ENCODE measurements at regions not wholly inside any gene's neighbourhood (a gene's known extent, or its start where the extent isn't known, plus 50 kb on each side); places are given as distances from the start of the nearest gene placed in this dataset.
"Not testable (repeated sequence)": the region's sequence is repeated elsewhere in the genome, so short reads cannot be mapped to it uniquely, and the experiment has no call there.

DNA sequence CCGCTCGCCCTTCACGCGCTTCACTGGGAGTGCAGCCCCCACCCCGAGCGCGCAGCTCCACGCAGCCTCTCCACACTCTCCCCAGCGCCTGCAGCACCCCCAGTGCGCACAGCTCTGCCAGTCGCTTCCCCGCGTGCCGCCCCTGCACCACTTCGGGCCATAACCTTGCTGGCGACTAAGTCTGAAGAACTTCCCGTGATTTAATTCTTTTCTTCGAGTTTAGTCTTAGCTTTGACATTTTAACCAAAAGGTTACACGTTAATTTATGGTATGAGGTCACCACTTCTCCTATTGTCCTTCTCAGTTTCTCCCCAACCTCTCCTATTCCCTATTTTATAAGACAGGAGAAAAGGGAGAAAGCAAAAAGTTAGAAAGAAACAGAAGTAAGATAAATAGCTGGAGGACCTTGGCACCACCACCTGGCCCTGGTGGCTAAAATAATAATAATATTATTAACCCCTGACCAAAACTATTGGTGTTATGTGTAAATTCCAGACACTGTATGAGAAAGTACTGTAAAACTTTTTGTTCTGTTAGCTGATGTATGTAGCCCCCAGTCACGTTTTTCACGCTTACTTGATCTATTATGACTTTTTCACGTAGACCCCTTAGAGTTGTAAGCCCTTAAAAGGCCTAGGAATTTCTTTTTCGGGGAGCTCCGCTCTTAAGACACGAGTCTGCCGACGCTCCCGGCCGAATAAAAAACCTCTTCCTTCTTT lies 129.2 kb downstream of the KBTBD2 start:
- not testable (repeated sequence) for ATAC-seq

DNA sequence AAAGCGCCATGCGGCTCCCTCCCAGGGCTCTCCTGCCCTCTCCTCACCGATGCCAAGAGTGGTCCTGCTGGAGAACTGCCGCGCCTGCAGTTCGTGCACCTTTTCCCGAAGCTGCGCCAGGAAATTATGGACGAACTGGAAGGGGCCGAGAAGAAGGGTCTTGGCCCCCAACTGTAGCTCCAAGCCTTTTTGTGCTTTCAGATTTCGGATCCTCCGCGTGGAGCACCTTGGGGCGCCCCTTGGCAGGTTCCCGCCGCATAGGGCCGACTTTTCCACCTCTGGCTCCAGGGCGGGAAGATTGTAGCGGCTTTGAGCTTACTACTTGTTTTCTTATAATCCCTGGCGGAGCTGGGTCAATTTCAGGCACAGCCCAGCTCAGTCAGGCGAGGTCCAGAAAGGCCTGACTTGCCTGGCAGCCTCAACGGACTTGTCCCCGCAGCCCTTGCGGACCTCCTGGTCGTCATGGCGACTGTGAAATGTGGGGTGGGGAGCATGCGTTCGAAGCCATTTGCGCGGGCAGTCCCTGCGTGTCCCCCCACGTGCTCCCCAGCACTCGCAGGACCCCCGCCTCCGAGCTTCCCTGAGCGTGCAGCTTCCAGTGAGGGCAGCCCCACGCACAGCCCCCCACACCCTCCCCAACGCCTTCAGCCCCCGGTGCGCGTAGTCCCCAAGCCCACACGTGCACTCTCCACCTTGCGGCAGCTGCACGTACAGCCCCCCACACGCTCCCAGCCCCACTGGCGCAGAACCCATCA lies 129.9 kb downstream of the KBTBD2 start:
- no peak for ATAC-seq

DNA sequence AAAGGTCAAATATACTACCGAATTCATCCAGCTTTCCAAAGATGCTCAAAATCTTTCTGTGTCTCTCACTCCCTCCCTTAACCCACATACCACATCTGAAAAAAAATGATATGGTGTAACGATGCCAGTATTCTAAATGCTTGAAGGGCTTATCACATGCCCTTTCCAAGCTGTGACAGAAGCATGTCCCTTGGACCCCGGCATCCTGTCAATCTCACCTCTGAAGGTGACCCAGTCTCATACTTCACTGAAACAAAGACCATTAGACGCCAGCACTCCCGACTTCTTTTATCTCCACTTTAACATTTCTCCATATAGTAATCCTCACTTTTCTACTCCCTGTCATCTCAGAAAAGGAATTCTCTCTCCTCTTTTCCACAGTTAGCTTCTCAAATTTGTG lies 130.8 kb downstream of the KBTBD2 start:
- ATAC-seq: not testable (repeated sequence)

DNA sequence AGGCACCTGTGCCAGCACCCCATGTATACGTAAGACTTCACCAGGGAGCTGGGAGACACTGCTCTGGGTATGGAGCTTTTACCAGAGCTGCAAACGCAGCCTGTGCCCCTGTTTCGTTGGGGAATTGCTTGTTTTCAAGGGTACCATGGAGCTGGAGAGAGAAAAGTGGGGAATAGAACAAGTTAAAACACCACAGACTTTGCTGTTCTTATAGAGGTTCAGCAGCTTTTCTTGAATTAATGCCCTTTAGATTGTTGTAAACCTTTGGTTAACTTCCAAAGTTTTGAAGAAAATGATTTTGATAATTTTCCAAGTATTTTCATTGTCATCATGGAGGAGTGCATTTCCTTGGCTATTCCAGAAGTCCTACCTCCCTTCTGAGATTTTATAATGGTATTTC lies 131.7 kb downstream of the KBTBD2 start:
- not testable (repeated sequence) for ATAC-seq

DNA sequence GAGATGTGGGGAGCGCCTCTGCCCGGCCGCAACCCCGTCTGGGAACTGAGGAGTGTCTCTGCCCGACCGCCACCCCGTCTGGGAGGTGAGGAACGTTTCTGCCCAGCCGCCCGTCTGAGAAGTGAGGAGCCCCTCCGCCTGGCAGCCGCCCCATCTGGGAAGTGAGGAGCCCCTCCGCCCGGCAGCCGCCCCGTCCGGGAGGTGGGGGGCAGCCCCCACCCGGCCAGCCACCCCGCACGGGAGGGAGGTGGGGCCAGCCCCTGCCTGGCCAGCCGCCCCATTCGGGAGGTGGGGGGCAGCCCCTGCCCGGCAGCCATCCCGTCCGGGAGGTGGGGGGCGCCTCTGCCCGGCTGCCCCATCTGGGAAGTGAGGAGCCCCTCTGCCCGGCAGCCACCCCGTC lies 137.7 kb downstream of the KBTBD2 start:
- not testable (repeated sequence) for ATAC-seq

DNA sequence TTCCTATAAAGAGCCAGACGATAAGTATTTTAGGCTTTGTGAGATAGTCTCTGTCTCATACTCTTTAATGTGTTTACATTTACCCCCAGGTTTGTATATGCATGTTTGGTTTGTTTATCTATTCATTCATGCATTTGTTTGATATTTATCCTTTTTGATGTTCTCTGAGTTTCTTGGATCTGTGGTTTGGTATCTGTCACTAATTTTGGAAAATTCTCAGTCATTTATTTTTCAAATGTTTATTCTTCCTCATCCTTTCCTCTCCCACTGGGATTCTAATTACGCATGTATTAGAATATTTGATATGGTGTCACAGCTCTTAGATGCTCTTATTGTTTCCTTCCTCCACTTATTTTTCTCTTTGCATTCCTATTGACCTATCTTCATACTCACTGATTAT lies 143.2 kb downstream of the KBTBD2 start:
- ATAC-seq: not testable (repeated sequence)

DNA sequence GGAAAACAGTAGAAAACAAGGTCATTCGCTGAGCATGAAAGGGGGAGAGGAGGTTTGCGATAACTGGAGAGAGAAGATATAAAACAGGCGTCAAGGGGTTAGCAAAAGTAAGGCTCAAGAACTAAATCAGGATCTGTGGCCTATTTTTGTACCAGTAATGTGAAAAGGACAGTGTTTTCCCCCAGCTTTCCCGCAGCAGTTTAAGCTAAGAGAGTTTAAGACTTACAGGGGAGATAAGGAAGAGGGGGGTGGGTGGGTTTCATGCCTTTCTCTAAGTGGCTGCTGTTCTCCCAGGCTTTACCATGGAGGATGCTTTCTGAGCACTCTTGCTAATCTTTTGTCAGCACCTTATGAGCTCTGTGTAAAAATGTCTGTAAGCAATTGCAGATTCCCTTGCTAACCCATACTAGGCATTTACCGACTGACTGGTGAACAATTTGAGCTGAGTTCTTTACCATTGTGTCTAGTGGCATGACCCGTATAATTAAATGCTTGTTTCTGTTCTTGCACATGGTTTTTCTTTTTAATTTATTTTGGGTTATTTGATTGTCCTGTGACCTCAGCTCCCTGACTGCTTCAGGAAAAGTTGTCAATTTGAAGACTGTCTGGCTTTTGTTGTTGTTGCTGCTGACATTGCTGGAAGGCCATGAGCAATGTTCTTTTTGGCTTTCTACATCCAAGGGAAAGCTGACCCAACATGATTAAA lies 144.0 kb downstream of the KBTBD2 start:
- ATAC-seq: not testable (repeated sequence)

DNA sequence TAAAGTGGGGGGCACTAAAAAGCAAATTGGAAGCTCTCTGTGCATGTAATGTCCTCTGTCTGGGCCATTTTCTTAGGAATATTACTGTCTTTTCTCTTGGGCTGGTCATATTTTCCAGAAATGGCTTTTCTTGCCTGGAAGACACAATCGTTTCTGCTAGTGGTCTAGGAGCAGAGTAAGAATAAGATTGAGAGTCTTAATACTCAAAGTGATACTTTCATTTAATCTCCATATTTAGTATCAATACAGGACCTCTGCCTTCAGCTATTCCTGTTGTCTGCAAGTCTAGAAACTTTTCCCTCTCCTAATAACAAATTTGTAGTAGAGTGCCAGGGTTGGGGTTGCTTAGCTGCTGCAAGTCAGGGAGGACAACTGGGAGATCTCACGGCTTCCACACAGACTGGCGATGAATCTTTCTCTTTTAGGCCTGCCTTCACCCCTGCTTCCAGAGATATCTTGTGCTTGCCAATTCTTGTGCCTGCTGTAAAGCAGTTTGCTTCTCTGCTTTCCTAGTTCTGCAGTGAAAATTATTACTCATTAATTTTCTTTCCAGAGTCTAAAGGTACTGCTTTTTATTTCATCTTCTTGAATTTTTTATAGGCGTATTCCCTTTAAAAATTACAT lies 149.6 kb downstream of the KBTBD2 start:
- ATAC-seq: not testable (repeated sequence)

DNA sequence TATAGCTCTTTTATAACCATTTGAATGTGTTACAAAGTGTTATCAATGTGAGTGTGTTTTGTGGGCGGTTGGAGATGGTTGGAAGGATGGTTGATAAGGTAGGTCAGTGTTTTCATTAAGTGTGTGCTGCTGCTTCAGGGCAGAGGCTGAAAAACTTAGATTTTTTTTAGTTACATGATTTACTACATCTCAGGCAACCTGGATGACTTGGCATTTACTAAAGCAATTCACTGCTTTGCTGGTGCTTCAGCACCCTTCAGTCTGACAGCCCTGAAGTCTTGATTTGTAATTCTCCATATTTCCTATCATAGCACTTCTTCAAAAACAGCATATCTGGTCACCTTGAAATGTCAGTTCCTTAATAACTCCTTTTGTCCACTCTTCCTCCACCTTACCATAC lies 151.8 kb downstream of the KBTBD2 start:
- ATAC-seq: not testable (repeated sequence)

DNA sequence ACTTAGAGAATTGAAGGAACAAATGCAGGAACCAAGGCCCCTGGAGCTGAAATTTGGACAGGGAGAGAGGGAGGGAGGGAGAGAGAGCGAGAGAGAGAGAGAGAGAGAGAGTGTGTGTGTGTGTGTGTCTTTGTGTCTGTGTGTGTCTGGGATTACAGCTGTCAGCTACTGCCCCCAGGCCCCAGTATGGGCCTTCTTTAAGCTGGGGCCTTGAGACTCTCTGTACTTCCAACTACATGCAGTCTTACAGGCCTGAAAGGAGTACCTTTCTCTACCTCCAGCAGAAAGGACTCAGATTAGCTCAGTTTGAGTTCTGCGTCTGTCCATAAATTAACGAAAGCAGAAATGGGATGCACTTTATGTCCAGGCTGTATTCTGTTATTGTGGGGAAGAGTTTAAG lies 153.2 kb downstream of the KBTBD2 start:
- ATAC-seq: not testable (repeated sequence)

DNA sequence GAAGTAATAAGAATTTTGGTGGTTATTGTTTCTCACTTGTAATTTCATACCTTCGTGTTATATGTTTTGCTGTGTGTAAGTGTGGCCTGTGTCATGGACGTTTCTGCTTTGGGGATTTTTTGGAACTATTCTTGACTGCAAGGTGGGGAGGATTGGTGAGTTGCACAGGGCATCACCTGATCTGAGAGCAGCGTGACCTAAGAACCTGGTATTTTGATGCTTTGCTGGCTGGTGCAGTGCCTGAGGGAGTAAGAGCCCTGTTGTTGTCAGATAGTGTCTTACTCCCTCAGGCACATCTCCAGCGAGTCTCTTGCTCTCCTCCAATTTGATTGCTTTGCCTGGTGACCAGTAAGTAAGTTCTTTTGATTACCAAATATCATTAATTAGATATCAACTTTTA lies 158.8 kb downstream of the KBTBD2 start:
- ATAC-seq: not testable (repeated sequence)

DNA sequence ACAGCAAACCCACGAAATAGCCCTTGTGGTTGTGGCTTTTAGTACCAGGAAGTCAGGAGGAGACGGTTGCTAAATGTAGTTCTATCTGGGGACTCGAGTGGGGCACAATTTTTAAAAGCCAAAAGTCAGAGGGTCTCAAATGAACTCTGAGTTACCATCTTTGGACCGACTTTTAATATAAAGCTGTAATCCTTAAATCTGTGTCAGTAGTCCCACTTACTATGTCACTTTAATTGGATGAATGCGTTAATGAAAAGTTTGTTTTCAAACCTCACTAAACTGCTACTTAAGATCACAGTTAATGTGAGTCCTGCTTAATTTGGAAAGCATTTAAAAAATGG lies 162.3 kb downstream of the KBTBD2 start:
- not testable (repeated sequence) for ATAC-seq

DNA sequence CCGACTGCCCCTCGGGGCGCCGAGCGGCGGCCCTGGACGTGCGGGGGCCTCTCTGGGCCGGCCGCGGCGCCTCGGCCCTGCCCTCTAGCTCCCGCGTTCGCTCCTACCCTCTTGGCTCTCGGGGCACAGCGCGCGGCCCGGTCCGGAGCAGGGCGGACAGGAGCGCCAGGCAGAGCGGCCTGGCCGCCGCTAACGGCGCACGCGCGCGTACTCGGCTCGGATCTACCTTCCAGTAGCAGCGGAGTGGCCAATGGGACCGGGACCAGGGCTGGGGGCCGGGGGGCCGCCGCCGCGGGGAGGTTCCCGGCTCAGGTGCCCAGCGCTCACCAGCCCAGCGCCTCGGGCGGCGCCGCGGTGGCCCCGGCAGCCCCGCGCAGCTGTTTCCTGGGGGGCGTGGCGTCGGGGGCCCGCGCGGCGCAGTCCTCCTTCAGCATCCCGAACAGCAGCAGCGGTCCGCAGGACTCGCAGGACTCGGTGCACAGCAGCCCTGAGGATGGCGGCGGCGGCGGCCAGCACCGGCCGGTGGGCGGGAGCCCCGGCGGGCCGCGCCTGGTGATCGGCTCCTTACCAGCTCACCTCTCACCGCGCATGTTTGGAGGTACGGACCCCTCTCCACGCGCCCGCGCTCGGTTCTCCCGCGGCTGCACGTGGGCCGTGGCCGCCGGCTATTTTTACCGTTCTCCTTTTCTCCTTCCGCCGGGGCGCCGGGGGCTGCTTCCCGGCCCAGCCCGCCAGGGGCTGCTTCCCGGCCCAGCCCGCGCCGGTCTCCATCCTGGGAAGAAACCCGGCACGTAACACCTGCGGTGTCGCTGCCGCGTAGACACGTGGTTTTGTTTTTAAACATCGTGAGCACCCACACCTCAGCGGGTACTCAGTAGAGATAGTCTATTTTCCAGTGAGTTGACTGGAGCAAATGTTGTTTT lies 162.9 kb downstream of the KBTBD2 start:
- peak; percentile 58 to 78 for ATAC-seq

DNA sequence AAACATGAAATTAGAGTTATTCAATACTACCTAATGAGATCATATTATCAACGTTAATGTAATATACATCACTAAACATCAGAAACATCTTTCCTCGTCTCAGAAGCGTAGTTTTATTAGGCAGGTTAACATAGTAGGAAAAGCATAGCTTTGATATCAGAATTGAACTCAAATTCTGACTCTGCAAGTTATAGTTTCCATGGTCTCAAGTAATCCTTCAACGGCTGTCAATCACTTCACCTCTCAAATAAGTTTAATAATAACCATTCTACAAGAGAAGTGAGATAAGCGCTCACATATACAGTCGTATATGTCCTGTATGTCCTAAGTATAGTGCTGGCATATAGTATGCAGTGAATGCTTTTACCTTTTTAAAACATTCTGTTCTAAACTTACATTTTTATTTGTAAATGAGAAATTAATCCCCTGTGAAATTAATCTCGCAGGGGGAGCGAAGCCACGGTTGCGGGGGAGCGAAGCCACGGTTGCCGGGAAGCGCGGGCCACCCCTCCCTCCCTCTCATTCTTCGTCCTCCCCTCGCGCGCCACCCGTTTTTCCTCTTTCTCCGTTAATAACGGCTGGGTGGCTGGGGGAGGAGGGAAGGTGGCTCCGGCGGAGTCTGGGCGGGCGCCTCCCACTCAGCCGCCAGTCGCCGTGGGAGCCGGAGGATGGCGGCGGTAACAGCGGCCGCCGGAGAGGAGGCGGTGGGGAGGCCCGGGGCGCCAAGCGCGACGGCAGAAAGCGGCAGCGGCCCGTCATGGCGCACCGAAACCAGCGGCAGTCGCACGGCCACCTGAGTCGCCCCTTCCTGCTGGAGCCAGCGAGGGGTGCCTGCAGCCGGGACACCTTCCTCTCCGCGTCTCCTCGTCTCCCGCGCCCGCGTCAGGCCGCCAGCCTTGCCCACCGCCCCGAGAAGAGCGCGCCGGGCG lies 163.8 kb downstream of the KBTBD2 start:
- peak; percentile 58 to 76 for ATAC-seq

DNA sequence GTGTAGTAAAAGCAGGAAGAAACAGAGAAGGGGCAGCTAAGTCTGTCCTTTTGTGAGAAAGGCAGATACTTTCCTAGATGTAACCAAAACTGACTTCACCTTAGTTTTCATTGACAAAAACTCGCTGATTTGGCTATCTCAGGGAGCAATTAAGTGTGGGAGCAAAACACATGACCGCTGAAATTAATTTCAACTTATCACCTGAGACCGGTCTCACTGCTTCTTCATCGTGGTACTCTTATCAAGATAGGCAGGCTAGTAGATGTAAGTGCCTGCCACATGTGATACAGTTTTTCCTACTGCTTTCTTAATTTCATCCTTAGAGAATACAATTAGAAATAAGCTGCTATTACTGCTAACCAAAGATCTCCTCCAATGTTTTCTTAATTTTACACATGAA lies 168.7 kb downstream of the KBTBD2 start:
- not testable (repeated sequence) for ATAC-seq

DNA sequence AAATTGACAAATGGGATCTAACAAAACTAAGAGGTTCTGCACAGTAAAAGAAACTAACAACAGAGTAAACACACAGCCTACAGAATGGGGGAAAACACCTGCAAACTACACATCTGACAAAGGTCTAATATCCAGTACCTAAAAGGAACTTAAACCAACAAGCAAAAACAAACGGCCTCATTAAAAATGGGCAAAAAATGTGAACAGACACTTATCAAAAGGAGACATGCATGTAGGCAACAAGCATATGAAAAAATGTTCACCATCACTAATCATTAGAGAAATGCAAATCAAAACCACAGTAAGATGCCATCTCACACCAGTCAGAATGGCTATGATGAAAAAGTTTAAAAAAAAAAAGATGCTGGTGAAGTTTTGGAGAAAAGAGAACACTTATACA lies 197.4 kb downstream of the KBTBD2 start:
- ATAC-seq: no peak

DNA sequence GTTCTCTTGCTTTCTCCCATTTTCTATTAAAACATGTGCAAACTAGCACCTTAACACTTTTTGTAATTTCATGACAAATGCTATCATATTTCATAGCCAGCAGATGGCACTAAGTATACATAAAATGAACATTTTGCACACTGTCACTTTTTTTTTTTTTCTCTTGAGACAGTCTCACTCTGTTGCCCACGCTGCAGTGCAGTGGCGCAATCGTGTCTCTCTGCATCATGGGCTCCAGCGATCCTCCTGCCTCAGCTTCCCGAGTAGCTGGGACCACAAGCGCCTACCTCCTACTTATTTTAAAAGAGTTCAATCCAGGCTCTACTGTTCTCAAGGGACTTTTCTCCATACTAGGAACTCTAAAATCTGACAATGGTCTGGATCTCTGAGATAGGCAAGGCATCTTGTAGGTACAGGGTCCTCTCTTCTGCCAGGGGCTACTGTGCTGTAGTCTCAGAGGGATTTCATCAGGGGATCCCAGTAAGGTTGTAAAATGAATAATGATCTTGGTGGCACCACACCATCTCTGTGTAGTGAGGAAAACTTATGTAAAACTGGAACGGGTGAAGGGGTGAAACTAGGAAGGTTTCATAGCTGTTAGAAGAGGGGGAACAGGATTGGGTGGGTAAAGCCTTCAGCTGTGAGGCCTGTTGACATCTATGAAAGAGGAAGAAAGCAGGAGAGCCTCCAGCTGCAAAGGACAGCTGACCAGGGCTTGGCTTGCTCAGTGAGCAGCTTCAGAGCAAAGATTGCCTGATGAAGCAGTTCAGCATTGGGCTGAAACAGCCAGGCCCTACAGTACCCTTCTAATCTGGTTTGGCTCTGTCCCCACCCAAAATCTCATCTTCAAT lies 196.9 kb downstream of the AVL9 start:
- ATAC-seq: peak in 1 of 2 donors; percentile 30

DNA sequence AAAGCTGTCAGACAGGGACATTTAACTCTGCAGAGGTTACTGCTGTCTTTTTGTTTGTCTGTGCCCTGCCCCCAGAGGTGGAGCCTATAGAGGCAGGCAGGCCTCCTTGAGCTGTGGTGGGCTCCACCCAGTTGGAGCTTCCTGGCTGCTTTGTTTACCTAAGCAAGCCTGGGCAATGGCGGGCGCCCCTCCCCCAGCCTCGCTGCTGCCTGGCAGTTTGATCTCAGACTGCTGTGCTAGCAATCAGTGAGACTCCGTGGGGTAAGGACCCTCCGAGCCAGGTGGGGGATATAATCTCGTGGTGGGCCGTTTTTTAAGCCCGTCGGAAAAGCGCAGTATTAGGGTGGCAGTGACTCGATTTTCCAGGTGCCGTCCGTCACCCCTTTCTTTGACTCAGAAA lies 192.8 kb downstream of the AVL9 start:
- not testable (repeated sequence) for ATAC-seq

DNA sequence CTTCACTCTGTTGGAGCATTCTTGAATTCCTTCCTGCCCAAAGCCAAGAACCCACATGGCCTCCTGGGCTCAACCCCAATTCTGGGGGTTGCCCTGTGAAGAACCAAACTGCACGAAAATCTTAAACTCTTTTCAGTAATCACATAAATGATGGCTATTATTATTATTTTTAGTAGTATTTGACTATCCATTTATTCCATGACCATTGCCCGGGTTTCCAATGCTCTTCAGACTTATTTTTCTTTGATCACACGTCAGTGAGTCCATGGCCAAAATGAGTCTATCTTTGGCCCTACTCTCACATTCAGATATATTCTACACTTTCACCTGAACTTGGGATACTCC lies 185.9 kb downstream of the AVL9 start:
- ATAC-seq: no peak

Data from activated CD4-positive, CD25-positive, alpha-beta regulatory T cell treated with anti-CD3 and anti-CD28 coated beads, Interleukin-2, amount 50 U/mL, for 24 hours (primary cell).